GM12872 (cell line): ENCODE measurements at regions not wholly inside any gene's neighbourhood (a gene's known extent, or its start where the extent isn't known, plus 50 kb on each side); places are given as distances from the start of the nearest gene placed in this dataset.

ENCODE experiments used
- CTCF ChIP-seq: IDR thresholded peaks from 3 replicates; pipeline ENCODE4 v1.5.1; 2011; ENCODE audit warnings: low read depth, mild to moderate bottlenecking, low read length, moderate library complexity; ENCODE audit not compliant: insufficient read depth

DNA sequence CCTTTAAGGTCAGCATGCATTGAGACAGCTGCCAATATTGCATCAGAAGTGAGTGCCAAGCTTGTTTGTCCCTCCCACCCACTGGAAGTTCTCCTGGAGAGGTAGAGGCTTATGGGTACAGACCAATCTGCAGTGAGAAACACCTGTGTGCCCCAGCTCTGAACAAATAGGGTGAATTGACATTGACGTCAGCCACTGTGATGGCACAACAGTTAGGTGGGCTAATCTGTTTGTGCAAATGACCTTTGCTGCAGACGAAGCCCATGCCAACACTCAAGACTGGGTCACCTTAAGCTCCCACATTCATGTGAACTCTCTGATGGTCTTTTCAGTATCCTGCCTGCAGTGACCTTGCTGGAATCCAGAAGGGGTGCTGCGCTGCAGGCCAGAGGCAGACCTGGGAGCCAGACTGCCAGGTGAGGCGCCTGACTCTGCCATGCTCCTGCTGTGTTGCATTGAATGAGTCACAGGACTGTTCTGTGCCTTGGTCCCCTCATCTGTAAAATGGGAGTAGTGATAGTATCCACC is 99.9 kb downstream of the ALDH8A1 start:
- no peak for TF ChIP-seq CTCF

- no peak for TF ChIP-seq CTCF
These were observed 101.8 kb downstream of the ALDH8A1 start for GRCh38 chr6:134848076-134848475.

GRCh38 chr6:134846865-134847264 is 103.0 kb downstream of the ALDH8A1 start:
- TF ChIP-seq CTCF = no peak

GRCh38 chr6:134846031-134846430 is 103.9 kb downstream of the ALDH8A1 start:
- TF ChIP-seq CTCF = no peak

DNA sequence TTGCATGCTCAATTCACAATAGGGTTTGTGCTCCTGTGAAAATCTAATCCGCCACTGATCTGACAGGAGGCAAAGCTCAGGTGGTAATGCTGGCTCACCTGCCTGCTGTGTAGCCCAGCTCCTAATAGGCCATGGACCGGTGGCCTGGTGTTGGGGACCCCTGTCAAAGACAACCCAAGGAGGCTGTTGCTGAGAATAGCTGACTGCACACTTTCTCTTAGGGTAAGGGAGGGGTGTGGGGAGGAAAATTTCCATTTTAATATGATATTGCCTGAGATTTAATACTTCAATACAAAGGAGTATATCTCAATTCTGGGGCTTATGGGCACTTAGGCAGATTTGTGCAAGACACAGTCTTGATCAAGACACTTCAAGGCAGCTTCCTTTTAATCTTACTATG is 105.8 kb downstream of the ALDH8A1 start:
- no peak for TF ChIP-seq CTCF

GRCh38 chr6:134840086-134840867 is 109.6 kb downstream of the ALDH8A1 start:
- TF ChIP-seq CTCF = no peak

- no peak for TF ChIP-seq CTCF
These were observed 113.9 kb downstream of the ALDH8A1 start for GRCh38 chr6:134835993-134836392.
